NCI-H1092 treated with DMSO at 0.1 percent for 48 hours (cell line): ENCODE measurements at regions not wholly inside any gene's neighbourhood (a gene's known extent, or its start where the extent isn't known, plus 50 kb on each side); places are given as distances from the start of the nearest gene placed in this dataset.
"Not testable (repeated sequence)": the region's sequence is repeated elsewhere in the genome, so short reads cannot be mapped to it uniquely, and the experiment has no call there.

ENCODE experiments used
- DNase-seq: peaks from one replicate; lab custom pipeline; 2025; lab: John Stamatoyannopoulos, UW

DNA sequence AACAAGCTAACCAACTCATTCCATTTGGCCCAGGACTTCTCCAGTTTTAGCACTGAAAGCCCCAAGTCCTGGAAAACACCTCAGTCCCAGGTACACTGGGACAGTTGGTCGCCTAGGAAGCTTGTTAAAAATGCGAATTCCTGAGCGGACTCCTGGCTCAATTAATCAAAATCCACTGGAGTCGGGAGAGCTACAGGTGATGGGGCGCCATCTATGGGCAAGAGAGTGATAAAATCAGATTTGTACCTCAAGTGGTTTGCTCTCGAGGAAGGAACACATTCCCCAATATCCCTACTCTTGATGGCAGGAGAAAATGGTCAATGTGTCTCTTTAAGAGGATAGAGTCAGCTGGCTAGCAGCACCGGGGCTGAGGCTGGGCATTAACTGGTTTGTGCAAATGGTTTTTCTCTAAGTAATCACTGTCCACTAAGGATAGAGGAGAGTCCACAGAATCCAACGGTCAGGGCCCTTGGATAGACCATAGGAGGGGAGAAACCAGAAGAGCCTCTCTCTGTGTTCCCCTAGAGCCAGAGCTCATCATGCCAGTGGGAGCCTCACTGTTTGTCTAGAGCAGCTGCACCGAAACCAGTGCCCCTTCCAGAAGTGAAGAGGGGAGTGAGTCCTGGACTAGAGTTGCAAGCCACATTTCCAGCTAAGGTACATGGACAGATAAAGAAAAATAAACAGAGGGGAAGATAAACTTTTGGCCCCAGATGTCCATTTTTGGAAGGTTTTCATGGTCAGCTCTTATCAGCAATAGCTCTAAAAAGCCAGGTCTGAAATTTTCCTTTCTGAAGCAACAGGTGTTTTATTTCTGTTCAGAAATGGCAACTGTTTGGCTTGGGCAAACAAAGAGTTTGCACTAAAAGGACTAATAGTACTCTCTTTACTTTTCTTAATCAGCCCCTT lies 148.5 kb downstream of the TENT5C start:
- DNase-seq = peak; percentile 53

DNA sequence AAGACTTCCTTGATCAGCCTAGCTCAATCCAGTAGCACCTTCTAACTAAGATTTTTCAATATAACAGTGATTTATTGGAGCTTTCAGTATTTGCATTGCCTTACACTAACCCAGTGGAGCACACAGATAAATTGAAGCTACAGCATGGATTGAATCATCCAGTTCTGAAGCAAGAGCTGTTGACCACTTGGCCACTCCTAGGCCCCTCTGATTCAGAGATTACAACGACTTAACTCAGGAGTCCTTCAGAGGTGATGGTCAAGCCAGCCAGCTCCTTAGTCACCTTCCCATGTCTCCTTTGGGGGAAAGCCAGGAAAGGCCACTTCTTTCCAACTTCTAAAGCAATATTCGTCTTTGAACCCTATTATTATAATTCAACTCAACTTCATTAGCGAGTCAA lies 151.8 kb downstream of the TENT5C start:
- DNase-seq = no peak

DNA sequence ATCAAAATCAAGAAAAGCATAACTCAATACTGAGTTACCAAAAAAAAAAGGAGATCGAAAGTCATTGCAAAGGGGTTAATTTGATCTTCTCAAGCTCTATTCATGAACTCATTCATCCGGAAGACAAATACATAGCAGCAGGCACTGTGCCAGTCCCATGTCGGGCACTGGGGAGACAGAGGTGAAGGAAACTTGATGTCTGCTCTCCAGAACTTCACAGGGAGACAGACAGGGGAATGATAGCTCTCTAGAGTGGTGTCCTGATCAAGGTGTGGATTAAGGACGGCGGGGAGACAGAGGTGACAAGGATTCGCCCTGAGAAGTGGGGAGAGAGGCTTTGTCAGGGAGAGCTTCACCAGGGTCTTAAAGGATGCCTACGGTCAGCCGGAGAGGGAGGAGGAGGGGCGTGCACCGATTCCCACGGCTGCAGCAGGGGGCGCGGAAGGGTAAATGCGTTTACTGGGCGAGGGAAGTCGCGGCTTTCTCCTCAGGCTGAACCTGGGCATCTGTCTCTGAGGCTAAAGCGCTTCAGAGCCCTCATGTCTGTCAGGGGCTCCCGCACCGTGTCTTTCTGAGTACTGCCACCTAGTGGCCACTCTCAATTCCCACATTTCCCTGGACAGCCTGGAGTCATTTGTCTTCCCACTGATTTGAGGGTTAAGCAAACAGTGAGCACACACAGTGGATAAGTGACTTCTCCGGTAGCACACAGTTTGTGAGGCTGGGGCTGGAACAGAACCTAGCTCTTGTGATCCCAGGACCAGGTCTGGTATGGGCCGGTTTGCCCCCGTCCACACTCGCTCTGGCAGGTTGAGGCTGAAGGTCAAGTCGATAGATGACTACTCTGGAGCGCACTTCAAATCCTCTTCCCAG lies 152.8 kb downstream of the TENT5C start:
- DNase-seq = peak; percentile 86

DNA sequence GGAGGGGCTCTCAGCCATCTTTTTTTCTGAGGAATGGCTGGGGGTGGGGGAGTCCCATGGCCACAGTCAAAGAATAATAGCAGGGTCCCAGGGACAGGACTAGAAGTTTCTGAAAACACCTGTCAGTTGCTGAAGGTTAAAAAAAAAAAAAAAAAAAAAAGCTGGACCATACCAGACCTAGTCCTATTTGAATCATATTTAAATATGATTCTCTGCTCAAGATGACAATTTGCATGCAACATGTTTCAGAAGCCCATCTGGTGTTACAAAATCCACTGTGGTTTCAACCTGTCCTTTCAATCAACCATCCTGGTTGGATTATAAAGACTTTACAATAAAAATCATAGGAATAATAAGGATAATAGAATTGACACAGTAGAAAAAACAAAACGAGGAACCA lies 153.7 kb downstream of the TENT5C start:
- no peak for DNase-seq

DNA sequence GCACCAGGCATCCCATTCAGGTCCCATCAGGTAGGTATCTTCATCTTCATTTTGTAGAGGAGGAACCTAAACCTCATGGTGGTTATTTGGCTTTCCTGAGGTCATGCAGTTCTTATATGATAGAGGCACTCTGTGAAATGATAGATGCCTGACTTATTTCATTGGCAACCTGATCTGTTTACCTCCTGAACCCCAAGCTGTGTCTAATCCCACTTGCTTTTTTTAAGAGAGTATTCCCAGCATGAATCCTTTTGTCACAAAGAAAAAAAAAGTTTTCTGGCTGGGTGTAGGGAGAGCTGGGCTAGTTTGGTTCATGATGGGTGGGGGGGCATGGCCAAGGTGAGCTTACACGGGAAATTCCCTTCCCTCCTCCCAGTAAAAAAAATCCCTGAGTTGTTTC lies 154.2 kb downstream of the TENT5C start:
- DNase-seq = no peak

DNA sequence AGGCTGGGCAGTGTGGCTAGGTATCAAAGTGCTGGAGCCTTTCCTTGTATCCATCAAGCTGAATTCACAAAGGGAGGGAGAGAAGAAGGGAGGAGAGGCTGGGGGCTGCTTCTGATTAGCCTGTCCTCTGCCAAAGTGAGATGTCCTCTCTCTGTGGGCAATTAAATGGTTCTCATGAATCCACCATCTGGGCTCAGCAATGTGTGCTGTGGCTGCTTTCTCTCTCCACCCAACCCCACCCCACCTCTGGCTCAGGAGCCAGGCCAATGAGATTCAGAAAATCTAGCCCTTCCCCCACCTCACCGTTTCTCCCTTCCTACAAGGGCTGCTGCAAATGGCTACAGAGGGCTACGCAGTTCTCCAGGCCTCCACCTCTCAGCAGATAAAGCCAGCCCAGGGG lies 154.6 kb downstream of the TENT5C start:
- DNase-seq = no peak

DNA sequence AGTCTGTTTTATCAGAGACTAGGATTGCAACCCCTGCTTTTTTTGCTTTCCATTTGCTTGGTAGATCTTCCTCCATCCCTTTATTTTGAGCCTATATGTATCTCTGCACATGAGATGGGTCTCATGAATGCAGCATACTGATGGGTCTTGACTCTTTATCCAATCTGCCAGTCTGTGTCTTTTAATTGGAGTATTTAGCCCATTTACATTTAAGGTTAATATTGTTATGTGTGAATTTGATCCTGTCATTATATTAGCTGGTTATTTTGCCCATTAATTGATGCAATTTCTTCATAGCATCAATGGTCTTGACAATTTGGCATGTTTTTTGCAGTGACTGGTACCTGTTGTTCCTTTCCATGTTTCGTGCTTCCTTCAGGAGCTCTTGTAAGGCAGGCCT lies 161.7 kb downstream of the GDAP2 start:
- DNase-seq = not testable (repeated sequence)

DNA sequence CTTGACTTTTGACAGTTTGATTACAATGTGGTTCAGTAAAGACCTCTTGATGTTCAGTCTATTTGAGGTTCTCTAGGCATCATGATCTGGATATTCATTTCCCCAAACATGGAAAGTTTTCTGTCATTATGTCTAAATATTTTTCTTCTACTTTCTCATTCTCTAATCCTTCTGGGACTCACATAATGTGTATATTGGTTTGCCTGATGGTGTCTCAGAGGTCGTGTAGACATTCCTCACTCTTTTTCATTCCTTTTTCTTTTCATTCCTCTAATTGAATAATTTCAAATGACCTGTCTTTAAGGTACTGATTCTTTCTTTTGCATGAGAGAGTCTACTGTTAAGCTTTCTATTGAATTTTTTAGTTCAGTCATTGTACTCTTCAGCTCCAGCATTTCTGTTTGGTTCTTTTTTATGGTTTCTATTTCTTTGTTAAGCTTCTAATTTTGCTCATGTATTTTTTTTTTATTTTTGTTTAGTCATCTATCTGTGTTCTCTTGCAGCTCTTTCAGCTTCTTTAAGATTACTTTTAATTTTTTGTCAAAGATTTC lies 158.4 kb downstream of the GDAP2 start:
- DNase-seq = no peak

DNA sequence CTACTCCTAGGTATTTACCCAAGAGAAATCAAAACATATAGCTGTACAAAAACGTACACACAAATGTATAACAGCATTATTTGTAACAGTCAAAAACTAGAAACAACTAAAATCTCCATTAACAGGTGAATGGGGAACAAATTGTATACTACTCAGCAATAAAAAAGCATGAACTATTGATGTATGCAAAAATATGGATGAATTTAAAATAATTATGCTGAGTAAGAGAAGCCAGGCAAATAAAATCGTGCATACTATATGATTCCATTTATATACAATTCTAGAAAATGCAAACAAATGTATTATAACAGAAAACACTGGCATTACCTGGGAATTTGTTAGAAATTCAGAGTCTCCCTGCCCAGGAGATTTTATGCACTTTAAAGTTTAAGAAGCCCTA lies 150.1 kb downstream of the GDAP2 start:
- DNase-seq = no peak

DNA sequence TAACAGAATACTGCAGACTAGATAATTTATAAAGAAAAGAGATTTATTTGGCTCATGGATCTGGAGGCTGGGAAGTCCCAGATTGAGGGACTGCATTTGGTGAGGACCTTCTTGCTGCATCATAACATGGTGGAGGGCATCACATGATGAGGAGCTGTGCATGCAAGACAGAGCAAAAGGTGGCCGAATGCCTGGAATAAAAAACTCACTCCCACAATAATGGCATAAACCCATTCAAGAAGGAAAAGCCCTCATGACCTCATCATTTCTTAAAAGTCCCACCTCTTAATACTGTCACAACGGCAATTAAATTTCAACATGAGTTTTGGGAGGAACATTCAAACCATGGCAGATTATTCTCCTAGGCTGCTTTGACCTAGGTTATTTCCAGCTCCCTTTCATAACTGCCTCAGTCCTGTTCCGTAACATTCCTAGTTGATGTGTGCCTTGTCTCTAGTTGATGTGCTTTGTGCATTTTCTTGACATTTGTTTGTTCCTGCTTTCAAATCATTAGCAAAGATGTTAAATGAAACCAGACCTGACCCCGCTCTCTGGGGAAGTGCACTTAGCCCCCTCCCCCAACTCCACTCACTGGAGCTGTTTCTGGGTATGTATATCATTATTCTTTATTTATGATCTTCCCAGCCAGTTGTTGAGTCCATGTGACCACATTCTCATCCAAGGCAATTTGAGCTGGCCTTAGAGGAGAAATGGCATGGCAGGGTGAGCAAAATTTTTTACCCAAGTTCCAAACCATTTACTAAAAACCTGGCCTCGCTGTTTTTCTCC lies 148.5 kb downstream of the GDAP2 start:
- DNase-seq = no peak

DNA sequence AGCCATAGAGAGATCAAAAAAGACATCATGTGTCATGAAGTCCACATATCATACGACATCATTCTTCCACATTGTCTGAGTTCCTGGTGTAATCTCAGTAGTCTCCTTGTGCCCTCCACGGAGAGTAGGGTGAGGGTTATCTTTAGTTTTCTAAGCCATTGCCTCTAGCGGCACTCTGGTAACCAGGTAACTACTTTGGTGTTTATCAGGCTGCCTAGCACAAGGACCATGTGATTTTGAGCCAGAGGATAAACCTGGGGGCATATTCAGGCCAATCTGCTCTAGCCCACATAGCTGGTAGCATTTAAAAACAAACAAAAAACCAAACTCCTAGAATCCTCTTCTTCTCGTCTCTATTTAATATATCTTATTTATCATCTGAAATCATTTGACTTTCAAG lies 147.4 kb downstream of the GDAP2 start:
- no peak for DNase-seq

DNA sequence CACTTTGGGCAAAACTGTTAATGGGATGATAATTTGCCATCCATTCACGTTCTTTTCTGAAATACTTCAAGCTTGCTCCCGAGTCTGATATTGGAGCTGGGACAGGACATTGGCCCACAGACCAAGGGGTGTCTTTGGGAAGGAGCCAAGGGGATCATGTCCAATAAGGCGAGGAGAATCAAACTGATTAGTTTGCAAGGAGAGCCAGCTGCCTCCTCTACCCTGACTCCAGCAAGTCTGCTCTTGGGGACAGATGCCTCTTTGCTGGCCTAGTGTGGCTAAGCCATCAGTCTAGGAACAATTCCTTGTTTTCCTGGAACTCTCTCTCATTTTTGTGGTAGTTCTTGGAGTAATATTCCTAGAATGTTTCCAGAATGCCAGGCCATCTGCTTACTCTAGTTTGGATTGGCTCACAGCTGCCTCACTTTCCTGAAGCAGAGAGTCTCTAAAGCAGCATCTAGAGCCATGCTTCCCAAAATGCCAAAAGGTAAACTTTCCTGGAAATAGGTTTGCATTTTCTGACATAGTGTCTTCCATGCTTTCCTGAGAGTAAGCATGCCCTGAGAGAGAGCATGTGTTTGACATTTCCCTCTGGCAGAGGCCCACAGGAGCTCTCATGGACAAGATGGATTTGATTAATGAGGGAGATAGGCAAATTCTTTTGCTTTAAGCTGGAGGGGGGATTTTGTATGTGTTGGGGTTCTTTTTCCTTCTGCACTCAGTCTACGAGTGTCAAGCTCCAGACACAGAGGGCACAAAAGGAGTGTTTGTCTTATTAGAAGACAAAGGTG lies 145.6 kb downstream of the GDAP2 start:
- DNase-seq = no peak

DNA sequence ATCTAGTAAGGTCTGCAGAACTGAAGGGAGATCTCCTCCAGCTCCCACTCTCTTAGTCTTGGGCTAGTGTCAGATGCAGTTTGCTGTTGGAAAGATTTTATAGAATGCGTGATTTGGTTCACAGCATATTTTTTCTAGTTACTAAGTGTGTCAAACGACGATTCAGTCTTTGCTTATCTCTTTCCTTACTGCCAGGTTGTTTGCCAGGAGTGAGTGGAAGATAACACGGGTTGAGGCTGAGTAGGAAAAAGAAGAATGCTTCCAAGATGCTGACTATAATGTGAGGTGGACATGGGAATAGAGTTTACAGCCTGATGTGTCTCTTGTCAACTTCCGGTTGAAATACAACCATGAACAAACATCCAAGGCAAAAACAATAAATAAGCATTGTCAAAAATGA lies 141.4 kb downstream of the GDAP2 start:
- no peak for DNase-seq

DNA sequence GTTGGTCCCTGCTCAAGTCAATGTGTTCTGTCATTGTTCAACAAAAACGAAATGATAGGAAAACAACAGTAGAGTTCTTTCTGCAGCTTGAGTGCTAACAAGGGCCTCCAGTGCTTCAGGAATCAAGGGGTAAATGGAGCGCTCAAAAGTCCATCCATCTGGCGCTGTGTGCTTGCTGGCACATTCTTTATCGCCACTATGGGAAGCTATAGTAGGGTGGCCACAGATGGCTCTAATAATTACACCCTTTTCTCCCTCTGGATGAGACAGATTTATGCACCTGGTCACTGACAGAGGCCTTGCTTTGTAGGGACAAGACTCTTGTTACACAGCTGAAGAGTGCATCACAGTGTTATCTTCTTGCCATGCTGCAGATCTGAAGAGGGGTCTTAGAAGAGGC lies 136.0 kb downstream of the GDAP2 start:
- DNase-seq = no peak

DNA sequence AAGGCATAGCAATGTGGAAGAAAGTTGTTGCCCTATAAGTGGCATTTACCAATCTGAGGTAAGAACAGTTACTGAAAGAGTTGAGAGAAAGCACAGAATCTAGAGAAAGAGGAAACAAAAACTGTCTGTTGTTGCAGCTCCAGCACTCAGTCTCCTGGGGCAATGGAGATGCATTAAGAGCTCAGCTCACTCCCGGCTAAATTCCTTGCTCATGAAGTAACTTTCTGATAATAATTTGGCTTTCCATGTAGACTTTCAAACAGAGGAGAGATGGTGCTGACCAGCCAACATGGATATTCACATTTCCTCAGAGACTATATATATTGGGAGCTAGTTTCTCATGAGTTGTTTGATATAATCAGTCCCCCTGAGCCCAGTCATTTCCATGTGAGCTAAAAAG lies 135.3 kb downstream of the GDAP2 start:
- DNase-seq = no peak

DNA sequence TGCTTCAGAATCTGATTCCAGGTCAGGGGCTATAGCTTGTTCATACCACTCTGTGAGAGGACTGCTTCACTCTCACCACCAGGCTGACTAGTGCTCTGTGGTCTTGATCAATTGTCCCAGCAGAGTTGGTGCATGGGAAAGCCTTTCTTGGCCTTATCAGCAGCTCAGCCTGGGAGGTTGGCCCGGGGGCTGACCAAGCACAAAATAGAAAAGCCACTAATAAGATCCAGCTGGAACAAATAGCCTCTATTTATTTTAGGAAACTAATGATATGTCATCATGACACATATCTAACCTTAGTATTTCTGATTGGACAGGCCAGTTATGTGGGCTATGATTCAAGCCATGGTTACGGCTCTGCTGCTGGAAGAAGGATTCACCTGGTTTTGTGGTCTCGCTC lies 134.2 kb downstream of the GDAP2 start:
- no peak for DNase-seq

DNA sequence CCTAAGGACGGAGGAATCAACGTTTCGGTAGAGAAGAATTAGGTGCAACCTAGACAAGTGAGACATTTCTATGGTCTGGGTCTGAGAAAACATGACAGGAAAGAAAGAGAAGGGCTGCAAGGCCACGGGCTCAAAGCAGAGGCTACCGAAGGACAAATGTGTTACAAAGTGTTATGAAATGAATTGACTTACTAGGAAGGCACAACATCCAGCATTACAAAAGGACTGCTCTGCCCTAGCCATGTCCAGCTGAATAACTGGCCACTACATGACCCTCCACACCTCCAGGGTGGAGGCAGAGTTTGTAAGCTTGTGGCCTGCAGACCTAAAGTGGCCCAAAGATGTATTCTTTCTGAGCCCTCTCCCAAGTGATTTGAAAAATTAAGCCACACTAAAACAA lies 133.6 kb downstream of the GDAP2 start:
- no peak for DNase-seq

DNA sequence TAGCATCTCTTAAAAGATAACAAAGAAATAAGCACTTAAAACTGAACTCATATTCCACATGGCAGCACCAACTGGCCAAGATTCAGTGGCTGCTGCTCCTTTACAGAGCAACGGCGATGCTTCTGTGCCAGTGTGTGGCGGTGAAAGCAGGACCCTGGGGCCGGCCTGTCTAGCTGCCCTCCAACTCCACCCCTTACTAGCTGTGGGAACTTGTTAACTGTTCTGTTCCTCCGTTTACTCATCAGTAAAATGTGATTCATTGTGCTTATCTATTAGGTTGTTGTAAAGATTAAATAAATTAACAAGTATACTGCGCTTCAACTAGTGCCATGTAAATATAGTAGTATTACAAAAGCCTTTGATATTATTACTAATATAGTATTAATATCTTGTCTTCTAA lies 133.2 kb downstream of the GDAP2 start:
- DNase-seq = no peak

DNA sequence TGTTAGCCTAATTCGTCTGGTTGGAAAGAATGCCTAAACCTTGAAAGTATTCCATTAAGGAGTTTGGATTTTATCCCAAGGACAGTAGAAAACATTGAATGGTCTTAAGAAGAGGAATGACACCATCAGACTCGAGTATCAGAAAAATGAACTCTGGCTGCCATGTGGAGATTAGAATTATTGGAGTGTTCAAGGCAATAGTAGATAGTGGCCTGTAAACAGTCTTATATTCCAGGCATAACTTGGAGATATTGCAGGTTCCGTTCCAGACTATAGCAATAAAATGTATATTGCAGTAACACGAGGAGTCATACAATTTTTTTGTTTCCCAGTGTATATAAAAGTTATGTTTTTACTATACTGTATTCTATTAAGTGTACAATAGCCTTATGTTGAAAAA lies 130.9 kb downstream of the GDAP2 start:
- DNase-seq = no peak

DNA sequence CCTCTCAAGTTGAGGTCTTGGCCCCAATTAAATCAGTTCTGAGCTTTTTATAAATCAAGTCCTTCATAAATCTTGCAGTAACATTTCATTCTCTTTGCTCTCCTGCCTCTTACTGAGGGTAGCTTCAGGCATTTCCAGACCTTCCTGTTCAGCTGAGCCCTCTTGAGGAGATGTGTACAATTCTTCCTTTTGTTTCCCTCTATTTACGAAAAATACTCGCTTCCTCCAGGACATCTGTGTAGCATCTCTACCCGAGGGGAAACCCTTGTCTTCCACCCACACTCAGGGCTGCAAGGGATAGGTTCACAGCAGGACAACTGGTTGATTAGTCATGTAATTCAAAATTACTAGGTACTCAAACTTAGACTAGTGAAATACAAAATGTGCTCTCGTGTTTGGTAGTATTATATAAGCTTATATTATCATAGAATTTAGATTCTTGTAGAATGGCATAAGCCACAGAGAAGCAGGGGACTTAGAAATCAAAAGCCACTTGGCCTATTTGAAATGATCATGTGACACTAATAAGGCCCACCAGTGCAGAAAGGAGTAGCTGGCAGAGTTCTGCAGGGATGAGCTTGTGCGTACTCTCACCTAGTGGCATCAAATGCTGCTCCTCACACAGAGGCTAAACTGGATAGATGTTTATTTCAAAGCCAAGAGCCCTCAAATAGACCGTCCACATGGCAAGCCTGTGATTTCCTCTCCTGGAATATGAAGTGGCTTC lies 126.7 kb downstream of the GDAP2 start:
- DNase-seq = no peak

DNA sequence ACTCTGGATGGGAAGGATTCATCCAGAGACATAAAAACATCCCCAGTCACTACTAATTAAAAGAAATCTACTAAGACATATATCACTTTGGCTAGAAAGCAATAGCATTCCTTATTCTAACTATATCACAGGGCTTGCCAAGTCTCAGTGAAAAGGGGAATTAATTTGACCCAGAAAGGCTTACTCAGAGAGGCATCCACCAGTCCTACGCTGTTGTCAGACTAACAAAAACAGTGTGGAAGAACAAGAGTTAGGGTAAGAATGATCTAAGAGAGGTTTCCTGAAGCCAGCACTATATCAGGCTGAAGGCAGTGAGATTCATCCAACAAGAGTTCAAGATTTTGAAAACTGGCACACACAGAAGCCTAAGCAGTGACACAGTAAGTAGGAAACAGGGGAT lies 126.1 kb downstream of the GDAP2 start:
- DNase-seq = no peak
